HG03520 (cell line): ENCODE measurements at regions not wholly inside any gene's neighbourhood (a gene's known extent, or its start where the extent isn't known, plus 50 kb on each side); places are given as distances from the start of the nearest gene placed in this dataset.

Source experiments
- ATAC-seq: cut with Tn5 transposase; IDR thresholded peaks from one replicate; pipeline ENCODE4 v1.9.1; 2021; ENCODE audit warnings: mild to moderate bottlenecking, moderate library complexity; ENCODE audit not compliant: unreplicated experiment

- ATAC-seq: no peak
These were observed 72.6 kb upstream of the TRIM2 start for GRCh38 chr4:153131596-153131995.

GRCh38 chr4:153137159-153137558 is 67.1 kb upstream of the TRIM2 start:
- ATAC-seq: no peak

DNA sequence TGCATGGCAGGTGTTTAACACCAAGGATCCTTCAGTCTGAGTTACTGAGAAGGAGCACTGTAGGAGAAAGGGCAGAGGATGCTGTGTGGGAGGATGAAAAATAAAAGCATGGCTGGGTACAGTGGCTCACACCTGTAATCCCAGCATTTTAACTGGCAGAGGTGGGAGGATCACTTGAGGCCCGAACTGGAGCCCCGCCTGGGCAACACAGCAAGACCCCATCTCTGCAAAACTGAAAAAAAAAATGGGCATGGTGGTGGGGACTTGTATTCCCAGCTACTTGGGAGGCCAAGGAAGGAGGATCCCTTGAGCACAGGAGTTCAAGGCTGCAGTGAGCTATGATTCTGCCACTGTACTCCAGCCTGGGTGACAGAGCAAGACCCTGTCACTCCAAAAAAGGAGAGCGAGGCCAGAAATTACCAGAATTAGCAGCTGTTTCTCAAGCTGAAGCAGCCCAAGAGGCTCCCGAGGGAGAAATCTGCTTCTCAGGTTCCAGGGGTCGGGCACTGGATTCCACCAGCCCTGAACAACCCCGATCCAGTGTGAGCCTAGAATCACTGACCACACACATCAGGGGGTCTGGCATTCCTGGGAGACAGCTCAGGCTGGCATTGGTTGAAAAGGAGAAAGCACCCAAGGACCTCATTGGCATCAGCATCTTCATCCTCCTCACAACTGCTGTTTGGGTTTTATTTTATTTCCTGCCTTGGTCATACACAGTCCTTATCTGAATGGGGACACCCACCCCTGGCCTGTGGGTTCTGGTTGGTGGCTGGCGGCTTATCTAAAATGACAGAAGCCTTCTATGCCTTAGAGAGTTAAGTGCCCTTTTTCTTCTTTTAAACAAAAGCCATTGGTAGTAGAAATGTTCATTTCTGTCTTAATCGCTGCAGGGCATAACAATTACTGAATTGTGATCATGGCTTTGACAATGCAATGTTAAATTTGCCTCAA is 66.3 kb upstream of the TRIM2 start:
- no peak for ATAC-seq

DNA sequence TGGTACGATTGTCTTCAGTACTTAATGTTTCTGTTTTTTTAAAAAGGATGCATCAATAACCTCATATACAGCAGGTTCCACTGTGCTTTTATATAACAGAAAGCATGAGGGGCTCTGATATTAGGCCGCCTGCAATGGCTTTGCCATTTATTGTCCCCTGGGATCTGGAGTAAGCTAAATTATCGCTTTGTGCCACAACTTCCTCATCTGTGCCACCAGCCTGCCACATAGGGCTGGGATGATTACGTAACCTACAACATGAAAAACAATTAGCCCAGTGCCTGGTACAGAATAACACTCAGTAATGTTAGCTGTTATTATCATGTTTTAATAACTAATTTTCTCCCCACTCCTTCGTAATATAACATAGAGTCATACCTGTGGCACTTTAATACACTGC is 65.5 kb upstream of the TRIM2 start:
- ATAC-seq: no peak

DNA sequence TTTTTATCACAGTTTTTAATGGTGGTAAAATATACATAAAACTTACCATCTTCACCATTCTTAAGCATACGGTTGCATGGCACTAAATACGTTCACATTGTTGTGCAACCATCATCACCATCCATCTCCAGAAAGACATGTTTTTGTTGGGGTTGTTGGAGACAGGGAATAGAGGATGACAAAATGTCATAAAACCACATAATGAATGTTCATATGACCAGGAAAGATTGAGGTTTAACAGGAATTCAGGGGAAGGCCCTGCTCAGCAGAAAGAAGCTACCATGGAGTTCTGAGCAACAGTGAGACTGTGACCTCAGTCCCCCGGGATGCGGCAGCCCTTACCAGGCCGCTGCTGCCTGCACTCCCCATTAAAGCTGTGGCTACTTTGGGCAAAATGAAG is 63.9 kb upstream of the TRIM2 start:
- no peak for ATAC-seq

DNA sequence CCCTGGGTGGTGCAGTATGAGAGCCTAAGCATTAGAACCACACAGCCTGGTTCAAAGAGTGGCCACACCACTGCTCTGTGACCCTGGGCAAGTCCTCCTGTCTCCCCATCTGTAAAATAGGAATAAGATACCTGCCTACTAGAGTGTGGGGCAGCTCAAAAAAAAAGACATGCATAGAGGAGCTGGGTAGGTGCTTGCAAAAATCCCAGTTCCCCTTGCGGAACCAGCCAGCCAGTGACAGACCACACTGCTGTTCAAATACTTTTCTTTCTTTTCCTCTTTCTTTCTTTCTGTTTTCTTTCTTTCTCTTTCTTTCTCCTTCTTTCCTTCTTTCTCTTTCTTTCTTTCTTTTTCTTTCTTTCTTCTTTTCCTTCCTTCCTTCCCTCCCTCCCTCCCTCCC is 63.0 kb upstream of the TRIM2 start:
- ATAC-seq: no peak

DNA sequence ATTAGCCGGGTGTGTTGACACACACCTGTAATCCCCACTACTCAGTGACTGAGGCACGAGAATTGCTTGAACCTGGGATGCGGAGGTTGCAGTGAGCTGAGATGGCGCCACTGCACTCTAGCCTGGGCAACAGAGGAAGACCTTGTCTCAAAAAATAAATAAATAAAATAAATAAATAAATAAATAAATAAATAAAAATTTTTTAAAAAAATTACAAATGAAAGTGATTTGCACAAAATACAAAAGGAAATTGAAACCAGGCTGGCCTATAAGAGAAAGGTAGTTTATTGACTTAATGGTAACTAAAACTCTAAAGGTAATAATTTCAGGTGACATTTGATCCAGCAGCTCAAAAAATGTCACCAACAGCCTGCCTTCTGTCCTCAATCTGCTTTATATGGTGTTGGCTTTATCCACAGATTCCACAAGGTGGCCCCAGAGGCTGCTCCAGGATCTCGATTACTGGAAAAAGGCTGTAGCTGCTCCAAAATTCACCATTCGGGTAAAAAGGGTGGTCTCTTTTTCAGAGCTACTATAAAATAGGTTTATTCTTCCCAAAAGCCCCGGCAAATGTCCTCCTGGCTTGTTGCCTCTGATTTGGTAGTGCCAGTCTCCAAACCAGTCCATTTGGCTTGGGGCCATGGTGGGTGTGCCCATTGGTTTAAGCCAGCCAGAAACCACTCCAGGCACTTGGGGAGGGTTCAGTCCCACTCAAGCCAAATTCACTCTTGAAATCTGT is 61.4 kb upstream of the TRIM2 start:
- ATAC-seq: no peak

DNA sequence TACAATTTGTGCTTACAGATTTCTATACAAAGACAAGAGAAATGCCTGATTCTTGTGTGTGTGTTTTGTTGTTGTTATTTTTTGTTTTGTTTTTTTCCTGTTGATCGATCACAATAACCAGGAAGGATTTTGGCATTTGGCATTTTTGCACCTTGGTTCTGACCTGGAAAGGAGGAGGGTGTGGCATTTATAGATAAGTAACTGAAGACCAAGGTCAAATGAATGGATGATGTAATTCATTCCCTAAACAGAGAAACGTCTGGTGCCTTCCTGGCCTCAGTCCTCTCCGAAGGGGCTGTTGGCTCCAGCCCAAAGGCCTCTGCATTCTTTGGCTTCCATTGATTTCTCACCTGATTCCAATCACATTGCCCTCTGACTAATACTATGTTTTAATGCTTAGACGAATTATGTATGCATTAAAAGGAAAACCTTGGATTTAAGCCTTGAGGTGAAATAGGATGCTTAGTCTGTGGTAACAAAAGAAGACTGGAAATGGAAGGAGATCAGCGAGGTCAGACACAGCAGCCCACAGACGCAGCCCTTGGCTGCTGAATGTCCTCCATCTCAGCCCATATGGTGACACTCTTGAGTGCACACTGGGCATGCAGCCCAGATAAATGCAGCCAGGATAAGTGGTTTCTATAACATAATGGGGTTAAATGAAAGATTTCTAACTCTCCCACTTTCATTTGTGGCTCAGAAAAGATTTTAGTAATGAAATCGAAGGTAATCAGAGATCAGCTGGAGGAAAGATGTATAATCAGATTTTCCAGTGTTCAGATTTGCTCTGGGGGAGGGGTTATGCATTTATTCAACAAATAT is 60.5 kb upstream of the TRIM2 start:
- no peak for ATAC-seq

GRCh38 chr4:153146031-153146430 is 58.2 kb upstream of the TRIM2 start:
- no peak for ATAC-seq

GRCh38 chr4:153146961-153147360 is 57.3 kb upstream of the TRIM2 start:
- ATAC-seq: no peak

DNA sequence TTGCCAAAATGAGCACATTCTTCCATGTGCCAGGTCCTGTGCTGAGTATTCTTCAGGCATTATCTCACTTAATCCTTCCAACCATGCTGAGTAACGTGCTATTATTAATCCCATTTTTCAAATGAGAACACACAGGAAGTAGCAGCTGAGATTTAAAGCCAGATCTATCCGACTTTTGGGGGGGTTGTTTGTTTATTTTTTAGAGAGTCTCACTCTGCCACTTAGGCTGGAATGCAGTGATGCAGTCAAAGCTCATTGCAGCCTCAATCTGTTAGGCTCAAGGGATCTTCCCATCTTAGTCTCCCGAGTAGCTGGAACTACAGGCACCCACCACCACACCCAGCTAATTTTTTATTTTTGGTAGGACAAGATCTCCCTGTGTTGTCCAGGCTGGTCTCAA is 55.5 kb upstream of the TRIM2 start:
- ATAC-seq: no peak

- no peak for ATAC-seq
These were observed 52.4 kb upstream of the TRIM2 start for GRCh38 chr4:153151535-153152455.

- ATAC-seq: peak; percentile 19
These were observed 51.5 kb upstream of the TRIM2 start for GRCh38 chr4:153152501-153153338.

DNA sequence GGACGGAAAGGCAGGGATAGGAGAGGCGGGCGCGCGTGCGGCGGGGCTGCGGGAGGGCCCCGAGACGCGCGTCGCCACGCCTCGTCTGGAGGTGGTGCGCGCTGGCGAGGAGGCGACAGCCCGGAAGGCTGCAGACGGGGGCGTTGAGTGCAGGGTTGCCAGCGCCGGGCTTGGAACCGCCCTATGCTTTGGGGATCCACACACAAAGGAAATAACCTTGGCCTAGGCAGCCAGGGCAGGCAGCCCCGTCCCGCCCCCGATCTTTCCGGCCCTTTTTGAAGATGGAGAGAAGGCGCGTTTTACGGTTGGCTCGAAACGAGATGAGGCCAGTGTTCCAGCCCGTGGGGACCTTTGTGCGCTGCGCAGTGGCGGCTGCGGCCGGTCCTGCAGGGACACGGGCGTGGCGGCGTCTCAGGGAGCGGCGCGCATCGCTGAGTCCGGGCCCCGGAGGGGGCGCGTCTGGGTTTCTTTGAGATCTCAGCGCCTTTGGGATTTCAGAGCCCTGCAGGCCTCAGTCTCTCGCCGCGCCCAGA is 50.8 kb upstream of the TRIM2 start:
- peak; percentile 60 for ATAC-seq

- no peak for ATAC-seq
These were observed 50.0 kb upstream of the TRIM2 start for GRCh38 chr4:153154007-153154975.
